Stimulated activated CD8-positive, alpha-beta memory T cell treated with anti-CD3 and anti-CD28 coated beads, Interleukin-15, amount 100 ng/mL, for 48 hours (primary cell): ENCODE measurements at regions not wholly inside any gene's neighbourhood (a gene's known extent, or its start where the extent isn't known, plus 50 kb on each side); places are given as distances from the start of the nearest gene placed in this dataset.

Source experiments
- DNase-seq, 2 donors: peaks; one replicate each; pipeline ENCODE4 v3.0.0-alpha.2; 2020; ENCODE audit warnings: low read depth in 2 of 2

- DNase-seq = no peak
Measured at GRCh38 chr9:96183751-96184150, 118.2 kb downstream of the HSD17B3 start.

- no peak for DNase-seq
Measured at GRCh38 chr9:96178153-96178552, 123.8 kb downstream of the HSD17B3 start.

- DNase-seq = no peak
Measured at GRCh38 chr9:96177719-96178028, 124.3 kb downstream of the HSD17B3 start.

GRCh38 chr9:96177005-96177718 lies 124.8 kb downstream of the HSD17B3 start:
- DNase-seq = no peak

GRCh38 chr9:96175796-96176195 lies 126.2 kb downstream of the HSD17B3 start:
- no peak for DNase-seq

GRCh38 chr9:96175001-96175400 lies 127.0 kb downstream of the HSD17B3 start:
- no peak for DNase-seq

- DNase-seq = no peak
Measured at GRCh38 chr9:96174371-96174770, 127.6 kb downstream of the HSD17B3 start.

- DNase-seq = no peak
Measured at GRCh38 chr9:96173640-96174039, 128.3 kb downstream of the HSD17B3 start.

GRCh38 chr9:96172797-96173196 lies 129.2 kb downstream of the HSD17B3 start:
- DNase-seq = no peak

GRCh38 chr9:96171728-96172127 lies 130.2 kb downstream of the HSD17B3 start:
- DNase-seq = no peak

GRCh38 chr9:96169901-96170300 lies 132.1 kb downstream of the HSD17B3 start:
- no peak for DNase-seq

GRCh38 chr9:96169484-96169883 lies 132.5 kb downstream of the HSD17B3 start:
- DNase-seq = no peak

- DNase-seq = no peak
Measured at GRCh38 chr9:96168882-96169281, 133.1 kb downstream of the HSD17B3 start.

GRCh38 chr9:96167011-96167410 lies 135.0 kb downstream of the HSD17B3 start:
- DNase-seq = no peak

GRCh38 chr9:96164268-96164683 lies 137.7 kb downstream of the HSD17B3 start:
- no peak for DNase-seq

- DNase-seq = no peak
Measured at GRCh38 chr9:96163712-96164111, 138.3 kb downstream of the HSD17B3 start.

- no peak for DNase-seq
Measured at GRCh38 chr9:96163161-96163560, 138.8 kb downstream of the HSD17B3 start.

GRCh38 chr9:96161819-96162218 lies 140.2 kb downstream of the HSD17B3 start:
- no peak for DNase-seq

GRCh38 chr9:96160866-96161265 lies 141.1 kb downstream of the HSD17B3 start:
- DNase-seq = no peak

GRCh38 chr9:96160168-96160567 lies 141.8 kb downstream of the HSD17B3 start:
- no peak for DNase-seq

GRCh38 chr9:96159596-96159995 lies 142.4 kb downstream of the HSD17B3 start:
- DNase-seq = no peak

- DNase-seq = no peak
Measured at GRCh38 chr9:96158909-96159575, 142.9 kb downstream of the HSD17B3 start.

GRCh38 chr9:96158147-96158546 lies 143.8 kb downstream of the HSD17B3 start:
- DNase-seq = no peak

- no peak for DNase-seq
Measured at GRCh38 chr9:96157675-96158074, 144.3 kb downstream of the HSD17B3 start.
